Mesodermal cell (in vitro differentiated cells): ENCODE measurements at regions not wholly inside any gene's neighbourhood (a gene's known extent, or its start where the extent isn't known, plus 50 kb on each side); places are given as distances from the start of the nearest gene placed in this dataset.

Experiments used
- H3K27ac ChIP-seq: 2 replicates; pipeline ENCODE4 v1.7.0; 2013; ENCODE audit warnings: mild to moderate bottlenecking, low read depth, low read length, moderate library complexity; ENCODE audit not compliant: severe bottlenecking
- H3K36me3 ChIP-seq: 2 replicates; pipeline ENCODE4 v1.7.1; 2013; ENCODE audit warnings: mild to moderate bottlenecking, low read length, moderate library complexity; ENCODE audit not compliant: control insufficient read depth, insufficient read depth
- H3K4me1 ChIP-seq: one replicate; pipeline ENCODE4 v1.7.1; 2013; ENCODE audit warnings: mild to moderate bottlenecking, low read length; ENCODE audit not compliant: insufficient read depth, control insufficient read depth, poor library complexity, severe bottlenecking
- H3K4me3 ChIP-seq: 2 replicates; pipeline ENCODE4 v1.7.0; 2013; ENCODE audit warnings: low read length, control low read depth, mild to moderate bottlenecking; ENCODE audit not compliant: insufficient read depth, poor library complexity, severe bottlenecking; ENCODE audit errors: extremely low read depth
- H3K9me3 ChIP-seq: 2 replicates; pipeline ENCODE4 v1.7.1; 2013; ENCODE audit warnings: mild to moderate bottlenecking, low read length, moderate library complexity; ENCODE audit not compliant: control insufficient read depth
- WGBS, 2 experiments: methylation state at CpG; one replicate each; pipeline ENCODE4 v1.1.5; 2013; ENCODE audit warnings: missing lambda C conversion rate in 2 of 2; ENCODE audit not compliant: insufficient coverage in 2 of 2; 5-methylcytosine and 5-hydroxymethylcytosine counted together

- Histone ChIP-seq H3K36me3 (no peaks in the 10 kb centered on the region), H3K4me1 (peaks cover 2% of the 10 kb centered on the region), H3K9me3 (no peaks in the 10 kb centered on the region), H3K27ac (no peak overlapping the region), H3K4me3 (no peak overlapping the region)
- 78 to 100% methylated on average over 1 of the region's 1 CpG for WGBS, 2 experiments
These were observed 190.3 kb upstream of the TAB2 start for GRCh38 chr6:149127212-149127611.

- 85 to 90% methylated on average over 2 to 4 of the region's 5 CpGs for WGBS, 2 experiments
- Histone ChIP-seq H3K4me3 (no peak overlapping the region), H3K4me1 (peaks cover 11% of the 10 kb centered on the region), H3K36me3 (no peaks in the 10 kb centered on the region), H3K9me3 (no peaks in the 10 kb centered on the region), H3K27ac (peak overlapping the region; percentile 41)
These were observed 188.9 kb upstream of the TAB2 start for GRCh38 chr6:149128489-149129145.

- H3K4me3 ChIP-seq, result no peak overlapping the region
- H3K4me1 ChIP-seq, result peaks cover 11% of the 10 kb centered on the region
- no peaks in the 10 kb centered on the region for H3K36me3 ChIP-seq
- WGBS, 2 experiments, result 75 to 90% methylated on average over 5 to 6 of the region's 9 CpGs
- no peak overlapping the region for H3K27ac ChIP-seq
- no peaks in the 10 kb centered on the region for H3K9me3 ChIP-seq
These were observed 188.0 kb upstream of the TAB2 start for GRCh38 chr6:149129371-149130077.

- H3K27ac ChIP-seq, result peak overlapping the region; percentile 52
These were observed 187.4 kb upstream of the TAB2 start for GRCh38 chr6:149130090-149130489.

GRCh38 chr6:149130508-149130907 lies 187.0 kb upstream of the TAB2 start:
- peak overlapping the region; percentile 52 for H3K27ac ChIP-seq
- H3K9me3 ChIP-seq, result no peaks in the 10 kb centered on the region
- H3K36me3 ChIP-seq, result no peaks in the 10 kb centered on the region
- peaks cover 11% of the 10 kb centered on the region for H3K4me1 ChIP-seq
- H3K4me3 ChIP-seq, result no peak overlapping the region
- 84 to 93% methylated on average over 4 to 6 of the region's 7 CpGs for WGBS, 2 experiments

More at GRCh38 chr6:149130090-149130489, 187.4 kb upstream of the TAB2 start:
- H3K4me1 ChIP-seq, result peaks cover 11% of the 10 kb centered on the region
- H3K9me3 ChIP-seq, result no peaks in the 10 kb centered on the region
- WGBS, 2 experiments, result 80 to 100% methylated on average over 1 of the region's 1 CpG
- H3K4me3 ChIP-seq, result no peak overlapping the region
- H3K36me3 ChIP-seq, result no peaks in the 10 kb centered on the region

- H3K9me3 ChIP-seq, result no peaks in the 10 kb centered on the region
- H3K27ac ChIP-seq, result no peak overlapping the region
- peaks cover 11% of the 10 kb centered on the region for H3K4me1 ChIP-seq
- H3K36me3 ChIP-seq, result no peaks in the 10 kb centered on the region
- WGBS, 2 experiments, result 75 to 93% methylated on average over 2 to 4 of the region's 4 CpGs
- no peak overlapping the region for H3K4me3 ChIP-seq
These were observed 185.6 kb upstream of the TAB2 start for GRCh38 chr6:149131891-149132290.

- WGBS, 2 experiments, result 96 to 100% methylated on average over 2 to 3 of the region's 3 CpGs
- H3K4me1 ChIP-seq, result peaks cover 11% of the 10 kb centered on the region
These were observed 185.2 kb upstream of the TAB2 start for GRCh38 chr6:149132336-149132735.

GRCh38 chr6:149134511-149134933 lies 183.0 kb upstream of the TAB2 start:
- H3K27ac ChIP-seq, result peak overlapping the region; percentile 20

More at GRCh38 chr6:149132336-149132735, 185.2 kb upstream of the TAB2 start:
- no peaks in the 10 kb centered on the region for H3K9me3 ChIP-seq
- H3K36me3 ChIP-seq, result no peaks in the 10 kb centered on the region
- H3K27ac ChIP-seq, result no peak overlapping the region
- no peak overlapping the region for H3K4me3 ChIP-seq

GRCh38 chr6:149135809-149136208 lies 181.7 kb upstream of the TAB2 start:
- H3K27ac ChIP-seq, result no peak overlapping the region
- 46 to 73% methylated on average over 2 of the region's 3 CpGs for WGBS, 2 experiments
- no peaks in the 10 kb centered on the region for H3K9me3 ChIP-seq
- H3K4me1 ChIP-seq, result peaks cover 16% of the 10 kb centered on the region
- H3K36me3 ChIP-seq, result no peaks in the 10 kb centered on the region
- H3K4me3 ChIP-seq, result no peak overlapping the region

More at GRCh38 chr6:149134511-149134933, 183.0 kb upstream of the TAB2 start:
- H3K4me1 ChIP-seq, result peaks cover 11% of the 10 kb centered on the region
- H3K4me3 ChIP-seq, result no peak overlapping the region
- 76% methylated on average over 2 of the region's 4 CpGs; no CpG with 5 or more reads in 1 of the 2 experiments for WGBS, 2 experiments
- no peaks in the 10 kb centered on the region for H3K36me3 ChIP-seq
- H3K9me3 ChIP-seq, result no peaks in the 10 kb centered on the region

GRCh38 chr6:149136273-149136912 lies 181.1 kb upstream of the TAB2 start:
- H3K4me1 ChIP-seq, result peaks cover 16% of the 10 kb centered on the region
- H3K27ac ChIP-seq, result no peak overlapping the region
- H3K36me3 ChIP-seq, result no peaks in the 10 kb centered on the region
- no peaks in the 10 kb centered on the region for H3K9me3 ChIP-seq
- H3K4me3 ChIP-seq, result no peak overlapping the region
- WGBS, 2 experiments, result 50 to 55% methylated on average over 4 of the region's 5 CpGs
